Gastrocnemius medialis (tissue), 4 donors: ENCODE measurements at regions not wholly inside any gene's neighbourhood (a gene's known extent, or its start where the extent isn't known, plus 50 kb on each side); places are given as distances from the start of the nearest gene placed in this dataset.

ENCODE experiments used
- ATAC-seq, 2 donors: fragments of 150-250 bp; one replicate each; pipeline ENCODE4 v1.9.1; 2016
- DNase-seq, 2 donors: peaks; one replicate each; pipeline ENCODE4 v3.0.0-alpha.2; 2019
- H3K27ac ChIP-seq, 4 donors: fragments of 200-600 bp; sonication (generic); 1 replicate in 1 of 4; 2 replicates in 3 of 4; pipeline ENCODE4 v1.5.1; 2016 to 2018; ENCODE audit warnings: mild to moderate bottlenecking in 2 of 4, moderate library complexity in 1 of 4
- H3K27me3 ChIP-seq, 3 donors: fragments of 200-600 bp; sonication (generic) in 2 of 3; 1 replicate in 1 of 3; 2 replicates in 2 of 3; pipeline versions ENCODE4 v1.5.1 to v1.6.0; 2016 to 2019; ENCODE audit warnings: mild to moderate bottlenecking in 1 of 3, moderate library complexity in 1 of 3
- H3K36me3 ChIP-seq, 2 donors: fragments of 200-600 bp; sonication (generic) in 1 of 2; one replicate each; pipeline ENCODE4 v1.5.1; 2017 to 2018
- H3K4me1 ChIP-seq, 2 donors: fragments of 200-600 bp; sonication (generic) in 1 of 2; one replicate each; pipeline ENCODE4 v1.5.1; 2016 to 2017; ENCODE audit warnings: mild to moderate bottlenecking in 2 of 2
- H3K4me3 ChIP-seq, 4 donors: fragments of 200-600 bp; sonication (generic) in 3 of 4; 1 replicate in 1 of 4; 2 replicates in 3 of 4; pipeline ENCODE4 v1.5.1; 2016 to 2019; ENCODE audit warnings: mild to moderate bottlenecking in 2 of 4
- H3K9me3 ChIP-seq, 3 donors: fragments of 200-600 bp; sonication (generic) in 2 of 3; 1 replicate in 1 of 3; 2 replicates in 2 of 3; pipeline ENCODE4 v1.5.1; 2016 to 2019
- POLR2A ChIP-seq, 2 donors: fragments of 450-650 bp; IDR thresholded peaks; one replicate each; pipeline ENCODE4 v1.6.1; 2017; ENCODE audit warnings: antibody characterized with exemption in 2 of 2, mild to moderate bottlenecking in 2 of 2, moderate library complexity in 2 of 2
- in situ Hi-C, 4 donors: fragments of 200-750 bp; cut with MboI; loops; one replicate each; pipeline versions ENCODE4 v1.15.0 to v1.8.0; 2017; ENCODE audit warnings: low sequenced_read_pairs in 4 of 4
- intact Hi-C: fragments of 100-400 bp; cut with DNase I; formaldehyde crosslinking; loops from one replicate; pipeline ENCODE4 v1.15.1; 2023; ENCODE audit warnings: low total_unique reads
- TF ChIP-seq, protein P1 (sequence below), 5 experiments: fragments of 450-650 bp in 3 of 5; fragments of 200-600 bp in 2 of 5; sonication (generic) in 2 of 5; IDR thresholded peaks in 4 of 5; conservative IDR thresholded peaks in 1 of 5; 1 replicate in 4 of 5; 2 replicates in 1 of 5; pipeline ENCODE4 v1.5.1; 2016 to 2019; ENCODE audit warnings: antibody characterized with exemption in 5 of 5, mild to moderate bottlenecking in 3 of 5, moderate library complexity in 3 of 5

DNA sequence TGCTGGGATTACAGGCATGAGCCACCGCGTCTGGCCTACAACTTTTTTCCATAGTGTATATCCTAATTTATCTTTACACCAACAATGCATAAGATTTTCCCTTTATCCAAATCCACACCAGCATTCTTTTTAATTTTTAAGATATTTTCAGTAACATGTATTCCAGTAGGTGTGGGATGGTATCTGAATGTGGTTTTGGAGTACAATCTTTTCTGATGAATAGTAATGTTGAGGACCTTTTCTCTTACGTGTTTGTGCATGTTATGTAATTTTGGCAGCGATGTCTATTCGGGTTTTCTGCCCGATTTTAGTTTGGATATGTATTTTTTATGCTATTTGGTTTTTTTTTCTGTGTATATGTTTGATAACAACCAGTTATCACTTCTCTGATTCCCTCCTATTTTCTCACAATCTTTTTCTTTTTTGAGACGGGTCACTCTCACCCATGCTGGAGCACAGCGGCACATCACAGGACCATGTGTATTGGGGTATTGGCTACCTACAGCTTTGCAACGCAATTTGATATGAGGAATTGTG, 114.6 kb upstream of the GRK3 start:
- DNase-seq (no peak), ATAC-seq (no peak)
- H3K9me3 ChIP-seq, result no peaks in the 10 kb centered on the region
- intact Hi-C loops (loop anchor here (5.0 kb wide), 1 partner anchor 88 kb away; no protein-coding TSS in a partner anchor), in situ Hi-C loops (loop anchor here in 2 of 4 donors (25.0 kb wide), 2 partner anchors 262 to 887 kb away; no protein-coding TSS in a partner anchor)
- no peak overlapping the region for H3K27ac ChIP-seq
- TF ChIP-seq, protein P1, sequence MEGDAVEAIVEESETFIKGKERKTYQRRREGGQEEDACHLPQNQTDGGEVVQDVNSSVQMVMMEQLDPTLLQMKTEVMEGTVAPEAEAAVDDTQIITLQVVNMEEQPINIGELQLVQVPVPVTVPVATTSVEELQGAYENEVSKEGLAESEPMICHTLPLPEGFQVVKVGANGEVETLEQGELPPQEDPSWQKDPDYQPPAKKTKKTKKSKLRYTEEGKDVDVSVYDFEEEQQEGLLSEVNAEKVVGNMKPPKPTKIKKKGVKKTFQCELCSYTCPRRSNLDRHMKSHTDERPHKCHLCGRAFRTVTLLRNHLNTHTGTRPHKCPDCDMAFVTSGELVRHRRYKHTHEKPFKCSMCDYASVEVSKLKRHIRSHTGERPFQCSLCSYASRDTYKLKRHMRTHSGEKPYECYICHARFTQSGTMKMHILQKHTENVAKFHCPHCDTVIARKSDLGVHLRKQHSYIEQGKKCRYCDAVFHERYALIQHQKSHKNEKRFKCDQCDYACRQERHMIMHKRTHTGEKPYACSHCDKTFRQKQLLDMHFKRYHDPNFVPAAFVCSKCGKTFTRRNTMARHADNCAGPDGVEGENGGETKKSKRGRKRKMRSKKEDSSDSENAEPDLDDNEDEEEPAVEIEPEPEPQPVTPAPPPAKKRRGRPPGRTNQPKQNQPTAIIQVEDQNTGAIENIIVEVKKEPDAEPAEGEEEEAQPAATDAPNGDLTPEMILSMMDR (IDR thresholded peaks at IDR 0.05 in 4 of 5, conservative IDR thresholded peaks at IDR 0.05 in 1 of 5), result no peak
- TF ChIP-seq POLR2A (IDR thresholded peaks at IDR 0.05), result no peak
- no peaks in the 10 kb centered on the region for H3K27me3 ChIP-seq
- H3K4me1 ChIP-seq, result peaks cover 20 to 33% of the 10 kb centered on the region in 2 donors
- peaks cover 0 to 7% of the 10 kb centered on the region in 2 donors for H3K36me3 ChIP-seq
- no peak overlapping the region for H3K4me3 ChIP-seq

DNA sequence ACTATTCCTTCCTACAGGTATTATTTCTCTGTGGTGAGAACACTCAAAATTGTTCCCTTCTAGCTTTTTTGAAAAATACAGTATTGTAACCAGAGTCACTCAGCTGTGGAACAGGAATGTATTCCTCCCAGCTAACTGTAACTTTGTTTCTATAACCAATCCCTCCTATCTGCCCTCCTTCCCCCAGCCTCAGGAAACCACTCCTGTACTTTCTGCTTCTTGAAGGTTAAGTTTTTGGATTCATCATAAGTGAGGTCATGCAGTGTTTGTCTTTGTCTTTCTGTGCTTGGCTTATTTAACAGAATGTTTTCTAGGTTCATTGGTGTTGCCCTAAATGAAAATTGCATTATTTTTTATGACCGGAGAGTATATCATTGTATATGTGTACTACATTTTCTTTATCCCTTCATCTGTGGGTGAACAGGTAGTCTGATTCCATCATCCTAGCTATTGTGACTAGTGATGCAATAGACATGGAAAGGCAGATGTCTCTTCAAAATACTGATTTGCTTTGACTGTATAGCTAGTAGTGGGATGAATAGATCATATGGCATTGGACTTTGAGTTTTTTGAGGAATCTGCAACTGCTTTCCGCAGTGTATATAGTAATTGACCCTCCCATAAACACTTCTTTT, 112.9 kb upstream of the GRK3 start:
- no peak for TF ChIP-seq POLR2A (IDR thresholded peaks at IDR 0.05)
- TF ChIP-seq, protein P1 (IDR thresholded peaks at IDR 0.05 in 4 of 5, conservative IDR thresholded peaks at IDR 0.05 in 1 of 5), result no peak
- DNase-seq, result no peak
- H3K9me3 ChIP-seq, result no peaks in the 10 kb centered on the region
- no peaks in the 10 kb centered on the region for H3K27me3 ChIP-seq
- H3K27ac ChIP-seq, result no peak overlapping the region
- H3K4me1 ChIP-seq, result peaks cover 20 to 33% of the 10 kb centered on the region in 2 donors
- intact Hi-C loops, result no loop called here
- in situ Hi-C loops, result loop anchor here in 2 of 4 donors (25.0 kb wide), 2 partner anchors 261 to 886 kb away; no protein-coding TSS in a partner anchor
- H3K4me3 ChIP-seq, result no peak overlapping the region
- no peak for ATAC-seq
- peaks cover 0 to 7% of the 10 kb centered on the region in 2 donors for H3K36me3 ChIP-seq

DNA sequence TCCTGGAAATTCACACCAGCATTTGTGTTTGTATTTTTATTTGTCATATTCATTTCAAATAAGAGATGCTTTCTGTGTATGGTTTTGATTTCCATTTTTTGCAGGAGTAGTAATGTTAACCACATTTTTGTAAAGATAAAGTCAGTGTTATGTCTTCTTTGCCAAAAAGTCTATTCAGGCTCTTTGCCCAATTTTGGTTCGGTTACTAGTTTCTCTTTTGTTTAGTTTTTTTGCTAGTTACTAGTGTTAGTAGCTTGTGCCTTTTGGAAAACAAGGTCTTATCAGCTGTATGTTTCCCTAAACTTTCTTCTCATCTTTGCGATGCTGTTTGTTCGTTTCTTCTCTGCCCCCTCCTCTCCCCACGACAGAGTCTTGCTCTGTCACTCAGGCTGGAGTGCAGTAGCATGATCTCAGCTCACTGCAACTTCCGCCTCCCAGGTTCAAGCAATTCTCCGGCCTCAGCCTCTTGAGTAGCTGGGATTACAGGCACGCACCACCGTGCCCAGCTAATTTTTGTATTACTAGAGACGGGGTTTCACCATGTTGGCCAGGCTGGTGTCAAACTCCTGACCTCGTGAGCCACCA, 112.3 kb upstream of the GRK3 start:
- in situ Hi-C loops, result loop anchor here in 2 of 4 donors (25.0 kb wide), 2 partner anchors 260 to 885 kb away; no protein-coding TSS in a partner anchor
- no peaks in the 10 kb centered on the region for H3K9me3 ChIP-seq
- H3K27me3 ChIP-seq, result no peaks in the 10 kb centered on the region
- no peak overlapping the region for H3K27ac ChIP-seq
- TF ChIP-seq, protein P1 (IDR thresholded peaks at IDR 0.05 in 4 of 5, conservative IDR thresholded peaks at IDR 0.05 in 1 of 5), result no peak
- TF ChIP-seq POLR2A (IDR thresholded peaks at IDR 0.05), result no peak
- peaks cover 20 to 32% of the 10 kb centered on the region in 2 donors for H3K4me1 ChIP-seq
- DNase-seq (no peak), ATAC-seq (no peak)
- intact Hi-C loops, result no loop called here
- peaks cover 0 to 7% of the 10 kb centered on the region in 2 donors for H3K36me3 ChIP-seq
- no peak overlapping the region for H3K4me3 ChIP-seq

DNA sequence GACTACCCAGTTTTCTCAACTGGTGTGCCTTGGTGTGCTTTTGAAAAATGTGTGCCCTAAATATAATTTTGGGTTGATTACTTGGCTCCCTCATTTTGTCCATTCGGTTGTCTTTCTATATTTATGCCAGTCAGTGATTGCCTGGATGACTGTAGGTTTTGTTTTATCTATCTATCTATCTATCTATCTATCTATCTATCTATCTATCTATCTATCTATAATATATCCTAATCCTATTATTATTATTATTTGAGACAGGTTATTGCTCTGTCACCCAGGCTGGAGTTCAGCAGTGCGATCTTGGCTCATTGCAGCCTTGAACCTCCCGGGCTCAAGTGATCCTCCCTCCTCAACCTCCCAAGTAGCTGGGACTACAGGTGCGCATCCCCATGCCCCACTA, 111.4 kb upstream of the GRK3 start:
- intact Hi-C loops, result no loop called here
- in situ Hi-C loops, result loop anchor here in 2 of 4 donors (25.0 kb wide), 2 partner anchors 259 to 884 kb away; no protein-coding TSS in a partner anchor
- no peaks in the 10 kb centered on the region for H3K9me3 ChIP-seq

More for the DNA sequence above, 111.4 kb upstream of the GRK3 start:
- peaks cover 20 to 27% of the 10 kb centered on the region in 2 donors for H3K4me1 ChIP-seq
- peaks cover 0 to 11% of the 10 kb centered on the region in 2 donors for H3K36me3 ChIP-seq
- H3K4me3 ChIP-seq, result no peak overlapping the region
- DNase-seq, result no peak
- no peak for ATAC-seq
- no peak overlapping the region for H3K27ac ChIP-seq
- no peaks in the 10 kb centered on the region for H3K27me3 ChIP-seq
- TF ChIP-seq, protein P1 (IDR thresholded peaks at IDR 0.05 in 4 of 5, conservative IDR thresholded peaks at IDR 0.05 in 1 of 5), result no peak
- no peak for TF ChIP-seq POLR2A (IDR thresholded peaks at IDR 0.05)
